EL (cell line): ENCODE measurements at regions not wholly inside any gene's neighbourhood (a gene's known extent, or its start where the extent isn't known, plus 50 kb on each side); places are given as distances from the start of the nearest gene placed in this dataset.
A peak's percentile ranks its signal among the peaks of the same experiment; 100 is the strongest.
"Not testable (repeated sequence)": the region's sequence is repeated elsewhere in the genome, so short reads cannot be mapped to it uniquely, and the experiment has no call there.

ENCODE experiments used
- DNase-seq: peaks from one replicate; pipeline ENCODE4 v3.0.0-alpha.2; 2016

DNA sequence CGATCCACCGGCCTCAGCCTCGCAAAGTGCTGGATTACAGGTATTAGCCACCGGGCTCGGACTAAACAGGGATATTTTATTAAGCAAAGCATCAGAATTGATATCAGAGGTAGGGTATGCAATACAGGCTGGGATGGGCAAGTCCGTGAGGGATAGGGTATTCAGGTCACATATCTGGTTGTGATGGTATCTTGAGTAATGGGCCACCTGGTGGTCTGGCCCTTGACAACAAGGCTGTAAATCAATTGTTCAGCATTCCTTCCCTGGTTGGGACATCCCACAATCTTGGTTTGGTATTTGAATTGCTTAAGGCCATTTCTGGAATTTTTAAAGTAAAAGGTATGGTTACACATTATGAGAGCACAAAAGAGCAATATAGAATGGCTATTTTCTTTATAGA, 1588.0 kb downstream of the SLITRK1 start:
- DNase-seq, result no peak

DNA sequence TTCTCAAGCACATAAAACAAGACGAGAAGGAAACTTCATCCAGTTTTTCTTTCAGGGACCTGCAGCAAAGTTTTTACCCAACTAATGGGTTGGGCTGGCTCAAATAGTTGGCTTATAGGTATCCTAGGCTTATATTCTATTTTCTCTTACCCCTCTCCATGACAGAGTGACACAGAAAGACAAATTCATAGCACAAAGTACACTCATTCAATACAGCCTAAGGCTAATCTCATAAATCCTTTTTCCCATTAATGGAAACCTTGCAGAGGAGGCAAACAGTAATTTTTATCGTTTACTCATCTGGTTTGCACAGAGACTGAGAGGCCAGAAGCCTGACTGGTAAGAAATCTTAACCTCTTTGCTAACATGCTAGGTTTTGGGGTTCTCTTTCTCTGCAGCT, 1589.9 kb downstream of the SLITRK1 start:
- peak; percentile 23 for DNase-seq

DNA sequence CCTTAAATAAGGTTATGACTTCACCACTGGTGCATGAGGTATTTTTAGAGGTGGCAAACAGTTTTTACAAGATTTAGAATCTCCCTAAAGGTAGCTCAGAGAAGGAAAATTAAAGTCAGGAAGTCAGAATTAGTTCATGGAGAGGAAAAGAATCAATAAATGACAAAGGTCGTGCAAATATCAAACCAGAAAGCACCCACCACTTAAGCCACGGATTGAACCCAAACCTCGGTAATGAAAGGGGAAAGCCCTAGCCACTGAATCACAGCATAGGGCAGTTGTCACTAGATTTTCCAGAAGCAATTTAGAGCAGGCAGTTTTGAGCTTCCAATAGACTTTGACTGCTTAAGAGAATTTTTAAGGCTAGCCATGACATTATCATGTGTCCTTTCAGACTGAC, 1590.4 kb downstream of the SLITRK1 start:
- no peak for DNase-seq

DNA sequence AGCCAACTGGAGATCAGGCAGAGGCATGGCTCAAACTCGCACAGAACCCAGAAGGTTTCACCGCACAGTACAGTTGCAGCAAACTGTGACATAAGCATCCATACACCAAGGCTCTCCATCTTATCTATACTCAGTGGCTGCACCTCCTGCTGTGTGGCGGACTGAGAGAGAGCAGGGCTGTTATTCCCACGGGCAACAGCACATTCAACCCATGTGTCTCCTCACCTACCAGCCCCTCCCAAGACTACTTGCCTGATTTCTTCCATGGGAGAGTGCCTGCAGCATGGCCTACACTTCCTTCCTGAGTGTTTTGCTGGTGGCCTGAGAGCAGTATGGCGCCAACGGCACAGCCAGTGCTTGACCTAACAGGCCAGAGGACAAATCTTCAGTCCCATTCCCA, 1606.6 kb downstream of the SLITRK1 start:
- no peak for DNase-seq

DNA sequence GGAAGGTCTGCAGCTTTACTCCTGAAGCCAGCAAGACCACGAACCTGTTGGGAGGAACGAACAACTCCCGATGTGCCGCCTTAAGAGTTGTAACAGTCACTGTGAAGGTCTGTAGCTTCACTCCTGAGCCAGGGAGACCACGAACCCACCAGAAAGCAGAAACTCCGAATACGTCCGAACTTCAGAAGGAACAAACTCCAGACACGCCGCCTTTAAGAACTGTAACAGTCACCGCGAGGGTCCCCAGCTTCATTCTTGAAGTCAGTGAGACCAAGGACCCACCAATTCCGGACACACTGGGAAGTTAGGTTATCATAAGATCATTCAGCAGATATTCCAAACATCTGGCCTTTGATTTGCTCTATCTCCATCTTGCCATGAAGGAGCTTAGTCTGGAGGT, 1623.0 kb downstream of the SLITRK1 start:
- DNase-seq, result no peak

DNA sequence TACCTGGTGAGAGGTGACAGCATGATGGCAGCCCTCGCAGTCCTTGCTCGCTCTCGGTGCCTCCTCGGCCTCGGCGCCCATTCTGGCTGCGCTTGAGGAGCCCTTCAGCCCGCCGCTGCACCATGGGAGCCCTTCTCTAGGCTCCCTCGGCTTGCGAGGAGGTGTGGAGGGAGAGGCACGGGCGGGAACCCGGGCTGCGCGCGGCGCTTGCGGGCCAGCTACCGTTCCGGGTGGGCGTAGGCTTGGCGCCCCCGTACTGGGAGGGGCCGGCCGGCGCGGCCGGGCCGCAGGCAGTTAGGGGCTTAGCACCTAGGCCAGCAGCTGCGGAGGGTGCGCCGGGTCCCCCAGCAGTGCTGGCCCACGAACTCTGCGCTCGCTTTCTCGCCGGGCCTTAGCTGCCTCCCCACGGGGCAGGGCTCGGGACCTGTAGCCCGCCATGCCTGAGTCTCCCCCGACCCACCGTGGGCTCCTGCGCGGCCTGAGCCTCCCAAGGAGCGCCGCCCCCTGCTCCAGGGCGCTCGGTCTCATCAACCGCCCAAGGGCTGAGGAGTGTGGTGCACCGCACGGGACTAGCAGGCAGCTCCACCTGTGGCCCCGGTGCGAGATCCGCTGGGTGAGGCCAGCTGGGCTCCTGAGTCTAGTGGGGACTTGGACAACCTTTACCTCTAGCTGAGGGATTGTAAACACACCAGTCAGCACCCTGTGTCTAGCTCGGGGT, 1624.3 kb downstream of the SLITRK1 start:
- no peak for DNase-seq

DNA sequence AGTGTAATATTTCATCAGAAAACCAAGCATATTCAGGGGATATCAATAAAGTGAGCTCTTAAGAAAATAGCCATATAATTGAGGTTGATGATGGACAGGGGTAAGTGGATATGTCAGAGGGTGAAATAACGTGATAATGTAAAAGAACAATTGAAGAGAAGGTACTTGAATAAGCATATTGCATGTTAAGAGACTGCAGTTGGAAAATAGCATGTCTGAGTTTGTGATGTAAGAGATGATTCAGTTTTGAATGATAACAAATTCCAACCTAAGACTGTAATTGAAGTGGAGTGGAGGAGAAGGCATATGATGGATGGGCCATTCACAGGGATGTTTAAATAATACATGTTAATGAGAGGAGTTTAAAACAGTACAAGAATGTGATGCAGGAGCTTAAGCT, 1633.5 kb downstream of the SLITRK1 start:
- DNase-seq, result no peak

DNA sequence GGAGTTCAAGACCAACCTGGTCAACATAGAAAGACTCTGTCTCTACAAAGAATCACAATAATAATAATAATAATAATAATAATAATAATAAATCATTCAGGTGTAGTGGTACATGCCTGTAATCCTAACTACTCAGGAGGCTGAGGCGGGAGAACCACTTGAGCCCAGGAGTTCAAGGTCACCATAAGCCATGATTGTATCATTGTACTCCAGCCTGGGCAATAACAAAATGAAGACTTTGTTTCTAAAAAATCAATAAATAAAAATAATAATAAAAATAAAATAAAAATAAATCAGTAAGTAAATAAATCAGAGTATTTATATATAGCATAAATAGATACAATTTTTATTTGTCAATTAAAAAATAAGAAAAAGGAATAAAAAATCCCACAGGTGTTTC, 1636.4 kb downstream of the SLITRK1 start:
- no peak for DNase-seq

DNA sequence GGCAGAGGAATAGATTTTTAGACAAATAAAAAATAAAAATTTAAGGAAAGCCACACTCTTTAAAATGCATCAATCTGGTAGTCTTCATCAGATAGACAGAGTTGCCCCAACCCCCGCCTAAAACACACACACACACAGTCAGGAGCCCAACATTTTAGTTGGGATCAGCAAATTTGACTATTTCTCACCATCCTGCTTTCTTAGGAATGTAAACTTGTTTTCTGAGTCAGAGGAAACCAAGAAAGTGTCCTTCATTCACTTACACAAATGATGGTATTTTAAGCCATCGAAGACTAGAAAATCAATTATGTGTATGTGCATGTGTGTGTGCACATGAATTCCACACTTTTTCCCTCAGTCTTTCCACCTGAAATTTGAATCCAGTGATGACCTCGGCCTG, 1657.5 kb downstream of the SLITRK1 start:
- DNase-seq, result peak; percentile 47

DNA sequence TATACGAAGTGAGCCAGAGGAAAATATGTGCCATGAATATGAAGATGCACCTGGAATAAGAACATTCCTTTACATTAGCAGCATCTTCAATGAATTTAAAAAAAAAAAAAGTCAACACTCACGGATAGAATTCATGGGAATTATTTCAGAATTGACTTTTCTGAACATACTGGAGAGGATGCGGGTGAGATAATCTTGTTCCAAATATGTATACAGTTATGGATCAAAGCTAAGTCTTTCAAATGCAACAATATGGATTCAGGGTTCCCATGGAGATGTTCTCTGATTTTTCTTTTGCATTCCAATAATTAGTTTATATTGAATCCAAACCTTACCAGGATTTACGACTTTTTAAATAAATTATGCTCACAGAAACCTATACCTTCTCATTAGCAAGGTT, 1660.7 kb downstream of the SLITRK1 start:
- no peak for DNase-seq

DNA sequence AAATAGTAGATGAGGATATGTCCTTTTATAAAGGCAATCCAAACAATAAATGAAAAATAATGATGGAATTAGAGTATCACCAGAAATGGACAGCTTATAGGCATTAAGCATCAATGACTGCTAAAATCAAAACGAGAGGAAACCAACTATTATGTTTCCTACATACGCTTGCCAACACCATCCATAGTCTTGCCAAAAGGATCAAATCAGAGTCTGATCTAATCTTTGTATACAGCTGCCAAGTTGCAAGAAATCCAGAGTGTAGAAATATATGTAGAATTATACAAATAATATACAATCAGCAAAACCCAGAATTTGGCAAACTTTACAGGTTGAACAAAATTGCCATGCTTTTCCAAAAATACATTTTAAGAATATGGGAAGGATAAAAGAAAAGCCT, 1661.6 kb downstream of the SLITRK1 start:
- DNase-seq, result no peak

DNA sequence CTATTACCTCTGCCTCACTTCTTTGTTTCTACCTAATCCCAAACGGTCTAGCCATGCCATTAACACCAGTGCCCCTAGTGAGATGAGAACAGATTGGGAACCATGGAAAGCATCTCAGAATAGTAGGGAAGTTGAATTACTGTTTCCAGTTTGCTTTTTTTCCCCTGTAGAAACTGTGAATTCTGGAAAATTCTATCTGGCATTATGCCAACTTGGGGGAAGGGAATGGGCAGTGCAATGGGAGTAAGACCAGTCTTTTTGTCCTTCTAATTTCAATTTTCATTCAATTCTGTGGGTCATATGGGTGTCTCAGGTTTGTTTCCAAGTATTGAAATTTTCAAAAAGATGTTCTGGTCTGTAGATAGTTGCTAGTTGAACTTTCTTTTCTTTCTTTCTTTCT, 1666.1 kb downstream of the SLITRK1 start:
- DNase-seq, result no peak

DNA sequence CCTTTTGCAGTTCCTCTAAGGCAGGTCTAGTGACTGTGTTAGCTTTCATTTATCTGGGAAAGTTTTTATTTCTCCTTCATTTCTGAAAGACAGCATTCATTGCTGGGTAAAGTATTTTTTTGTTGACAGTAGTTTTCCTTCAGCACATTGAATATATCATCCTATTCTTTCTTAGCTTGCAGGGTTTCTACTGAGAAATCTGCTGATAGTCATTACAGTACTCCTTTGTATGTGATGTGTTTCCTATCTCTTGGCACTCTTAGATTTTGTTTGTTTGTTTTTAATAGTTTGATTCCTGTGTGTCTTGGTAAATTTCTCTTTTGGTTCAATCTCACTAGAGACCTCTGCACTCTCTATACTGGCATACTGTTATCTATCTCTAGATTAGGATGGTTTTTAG, 1667.9 kb downstream of the SLITRK1 start:
- no peak for DNase-seq

DNA sequence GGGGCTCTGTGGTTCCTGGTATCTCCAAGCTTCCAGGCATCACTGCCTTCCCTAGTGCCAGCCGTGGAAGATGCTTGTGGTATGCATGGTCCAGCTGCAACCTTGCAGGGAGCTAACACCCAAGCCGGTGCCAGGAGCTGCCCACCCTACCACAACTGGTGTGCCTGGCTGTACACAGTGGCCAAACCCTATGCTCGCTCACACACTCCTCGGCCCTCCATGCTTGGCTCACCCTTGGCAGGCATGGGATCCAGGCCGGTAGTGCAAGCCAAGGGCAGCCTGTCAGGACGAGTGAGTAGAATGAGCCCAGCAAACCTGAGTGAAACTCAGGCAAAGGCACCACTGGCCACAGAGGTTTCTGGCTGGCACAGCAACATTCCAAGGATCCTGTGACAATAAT, 1676.0 kb downstream of the SLITRK1 start:
- no peak for DNase-seq

DNA sequence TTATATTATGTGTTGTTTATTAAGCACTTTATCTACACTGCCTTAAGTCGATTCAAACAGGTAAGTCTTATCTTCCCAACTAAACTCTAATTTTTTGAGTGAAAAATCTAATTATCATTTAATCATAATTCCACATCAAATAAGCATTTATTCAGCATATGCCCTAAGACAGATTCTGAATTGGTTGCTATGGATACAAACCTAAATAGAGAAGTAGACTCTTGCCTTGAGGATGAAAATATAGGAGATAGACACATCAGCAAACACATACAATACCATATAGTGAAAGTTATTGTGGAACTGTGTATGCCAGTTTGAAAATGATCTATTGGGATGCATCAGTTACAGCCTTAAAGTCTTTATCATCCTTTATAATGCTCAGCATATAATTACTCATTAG, 1679.9 kb downstream of the SLITRK1 start:
- no peak for DNase-seq

DNA sequence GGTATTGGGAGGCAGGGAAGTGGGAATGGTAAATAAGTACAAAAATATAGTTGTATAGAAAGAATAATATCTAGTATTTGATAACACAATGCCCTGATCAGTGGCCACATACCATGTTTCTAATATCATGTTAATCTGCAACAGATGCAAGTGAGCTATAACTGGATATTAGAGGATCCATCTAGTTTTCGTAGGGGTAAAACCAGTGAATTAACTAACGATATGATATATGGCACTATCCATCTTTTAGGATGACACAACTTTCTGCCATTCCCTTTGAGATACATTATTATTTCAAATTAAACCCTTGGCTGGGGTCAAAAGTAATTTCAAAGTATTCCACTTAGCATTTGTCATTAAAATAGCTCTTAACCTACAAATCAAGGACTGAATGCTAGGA, 1686.2 kb downstream of the SLITRK1 start:
- no peak for DNase-seq

DNA sequence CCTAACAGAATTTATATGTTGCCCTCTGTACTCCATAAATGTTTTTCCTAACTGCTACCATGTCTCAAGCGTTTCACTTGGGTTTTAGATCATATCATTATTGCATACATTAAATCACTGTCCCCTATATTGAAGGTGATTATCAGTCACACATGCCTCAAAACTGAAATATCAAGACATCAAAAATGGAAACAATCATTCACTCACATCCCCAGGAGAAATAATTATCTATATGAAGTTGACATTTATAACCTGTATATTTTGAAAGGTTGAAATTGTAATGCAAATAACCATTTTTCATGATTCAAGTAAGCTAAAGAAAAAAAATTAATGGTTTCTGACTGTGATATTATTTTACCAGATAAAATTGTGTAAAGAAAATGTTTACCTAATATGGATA, 1695.0 kb downstream of the SLITRK1 start:
- DNase-seq, result no peak

DNA sequence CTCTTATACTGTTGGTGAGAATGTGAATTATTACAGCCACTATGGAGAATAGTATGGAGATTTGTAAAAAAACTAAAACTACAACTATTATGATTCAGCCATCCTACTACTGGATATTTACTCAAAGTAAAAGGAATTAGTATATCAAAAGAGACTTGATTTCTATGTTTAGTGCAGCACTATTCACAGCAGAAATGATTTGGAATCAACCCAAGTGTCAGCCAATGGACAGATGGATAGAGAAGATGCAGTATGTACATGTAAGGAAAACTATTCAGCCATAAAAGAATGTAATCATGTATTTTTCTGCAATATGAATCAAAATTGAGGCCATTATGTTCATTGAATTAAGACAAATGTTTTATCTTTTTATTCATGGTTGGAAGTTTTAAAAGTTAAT, 1705.5 kb downstream of the SLITRK1 start:
- DNase-seq, result no peak

DNA sequence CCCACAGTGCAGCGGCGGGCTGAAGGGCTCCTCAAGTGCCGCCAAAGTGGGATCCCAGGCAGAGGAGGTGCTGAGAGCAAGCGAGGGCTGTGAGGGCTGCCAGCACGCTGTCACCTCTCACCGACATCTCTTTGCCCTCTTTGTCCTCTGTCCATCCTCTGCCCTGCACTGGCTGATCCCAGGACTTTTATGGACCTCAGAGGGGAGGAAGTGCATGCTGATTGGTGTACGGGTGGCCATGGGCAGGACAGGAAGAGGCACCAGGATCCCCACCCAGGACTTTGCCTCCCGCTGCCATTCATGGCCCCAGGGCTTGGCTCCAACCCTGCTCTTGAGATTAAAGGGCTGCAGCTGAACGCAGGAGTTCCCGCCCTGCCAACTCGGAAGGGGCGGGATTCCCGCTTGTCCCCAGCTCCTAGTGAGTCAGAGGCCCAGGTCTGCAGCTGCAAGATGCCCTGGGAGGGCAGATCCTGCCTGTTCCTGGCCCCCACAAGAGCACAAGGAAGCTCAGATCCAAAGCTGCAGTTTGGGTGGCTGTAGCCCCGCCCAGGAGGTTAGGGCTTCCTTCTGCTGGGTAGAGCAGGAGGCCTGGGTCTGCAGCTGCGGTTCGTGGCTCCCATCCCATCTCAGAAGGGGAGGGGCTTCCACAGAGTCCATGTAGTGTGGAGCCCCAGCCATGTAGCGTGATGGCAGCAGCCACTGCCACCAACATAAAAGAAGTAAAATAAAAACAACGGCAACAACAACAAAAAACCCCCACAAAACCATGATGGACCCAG, 1716.7 kb downstream of the SLITRK1 start:
- no peak for DNase-seq

DNA sequence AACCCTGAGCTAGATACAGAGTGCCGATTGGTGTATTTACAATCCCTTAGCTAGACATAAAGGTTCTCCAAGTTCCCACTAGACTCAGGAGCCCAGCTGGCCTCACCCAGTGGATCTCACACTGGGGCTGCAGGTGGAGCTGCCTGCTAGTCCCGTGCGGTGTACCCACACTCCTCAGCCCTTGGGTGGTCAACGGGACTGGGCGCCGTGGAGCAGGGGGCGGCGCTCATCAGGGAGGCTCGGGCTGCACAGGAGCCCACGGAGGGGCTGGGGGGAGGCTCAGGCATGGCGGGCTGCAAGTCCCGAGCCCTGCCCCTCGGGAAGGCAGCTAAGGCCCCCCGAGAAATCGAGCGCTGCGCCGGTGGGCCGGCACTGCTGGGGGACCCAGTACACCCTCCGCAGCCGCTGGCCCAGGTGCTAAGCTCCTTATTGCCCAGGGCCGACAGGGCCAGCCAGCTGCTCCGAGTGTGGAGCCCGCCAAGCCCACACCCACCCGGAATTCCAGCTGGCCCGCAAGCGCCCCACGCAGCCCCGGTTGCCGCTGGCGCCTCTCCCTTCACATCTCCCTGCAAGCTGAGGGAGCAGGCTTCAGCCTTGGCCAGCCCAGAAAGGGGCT, 1717.4 kb downstream of the SLITRK1 start:
- not testable (repeated sequence) for DNase-seq

DNA sequence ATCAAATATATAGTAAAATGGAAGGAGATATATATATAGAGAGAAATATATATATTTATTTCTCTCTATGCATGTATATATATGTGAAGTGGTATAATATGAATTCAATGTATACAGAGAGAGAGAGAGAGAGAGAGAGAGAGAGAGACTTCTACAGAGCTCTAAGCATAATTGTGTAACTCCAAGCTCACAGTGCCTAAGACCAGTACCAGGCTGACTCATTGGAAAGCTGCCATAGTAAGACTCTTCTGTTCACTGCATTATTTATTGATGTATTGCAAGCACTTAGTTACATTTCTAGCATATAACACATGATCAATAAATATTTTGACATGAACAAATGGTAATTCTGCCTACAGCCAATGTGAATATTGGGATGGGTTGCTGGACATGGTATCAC, 1734.7 kb downstream of the SLITRK1 start:
- peak; percentile 31 for DNase-seq

DNA sequence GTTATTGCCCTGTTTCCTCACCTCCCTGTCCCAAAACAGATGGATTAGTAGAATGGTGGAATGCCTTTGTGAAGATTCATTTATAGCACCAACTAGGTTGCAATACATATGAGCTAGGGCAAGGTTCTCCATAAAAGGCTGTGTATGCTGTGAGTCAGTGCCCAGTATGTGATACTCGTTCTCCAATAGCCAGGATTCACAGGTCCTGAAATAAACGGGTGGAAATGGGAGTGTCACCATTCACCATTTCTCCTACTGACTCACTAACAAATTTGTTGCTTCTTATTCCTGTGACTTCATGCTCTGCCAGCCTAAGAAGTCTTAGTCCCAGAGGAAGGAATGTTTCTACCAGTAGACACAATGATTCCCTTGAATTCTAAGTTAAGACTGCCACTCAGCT, 1745.4 kb downstream of the SLITRK1 start:
- peak; percentile 17 for DNase-seq

DNA sequence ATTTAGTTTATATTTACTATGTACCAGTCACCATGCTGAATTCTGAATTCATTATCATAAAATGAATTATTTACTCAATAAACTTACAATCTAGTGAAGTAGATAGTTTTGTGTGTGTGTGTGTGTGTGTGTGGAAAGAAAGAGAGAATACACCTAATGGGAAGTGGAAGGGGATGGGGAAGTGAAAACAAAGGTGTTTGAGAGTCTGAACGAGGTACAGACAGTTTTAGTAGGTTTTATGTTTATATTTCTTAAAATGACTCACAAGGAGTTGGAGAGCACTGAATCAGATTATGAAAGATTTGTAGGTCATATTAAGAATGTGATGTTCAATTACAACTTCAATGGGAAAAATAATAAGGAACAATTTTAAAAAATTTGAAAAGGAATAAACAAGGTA, 1753.0 kb downstream of the SLITRK1 start:
- no peak for DNase-seq

DNA sequence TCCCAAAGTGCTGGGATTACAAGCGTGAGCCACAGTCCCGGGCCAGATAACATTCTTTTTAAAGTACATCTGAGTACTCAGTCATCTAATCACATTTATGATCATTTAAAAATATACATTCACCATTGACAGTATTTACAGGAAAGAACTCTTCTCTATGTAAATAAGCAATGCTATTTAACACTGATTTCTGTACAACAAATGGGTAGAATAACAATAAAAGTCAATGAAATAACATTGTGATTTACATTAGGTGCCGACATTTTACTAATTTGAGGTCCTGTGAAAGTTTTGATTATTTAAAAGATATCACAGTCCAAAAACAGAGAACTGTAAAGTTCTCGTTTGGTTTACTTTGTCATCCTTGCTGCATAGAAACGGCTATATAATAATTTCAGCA, 1763.7 kb downstream of the SLITRK1 start:
- no peak for DNase-seq
